ENCODE measurements at regions not wholly inside any gene's neighbourhood (a gene's known extent, or its start where the extent isn't known, plus 50 kb on each side); places are given as distances from the start of the nearest gene placed in this dataset.
A peak's percentile ranks its signal among the peaks of the same experiment; 100 is the strongest.
"Not testable (repeated sequence)": the region's sequence is repeated elsewhere in the genome, so short reads cannot be mapped to it uniquely, and the experiment has no call there.

DNA sequence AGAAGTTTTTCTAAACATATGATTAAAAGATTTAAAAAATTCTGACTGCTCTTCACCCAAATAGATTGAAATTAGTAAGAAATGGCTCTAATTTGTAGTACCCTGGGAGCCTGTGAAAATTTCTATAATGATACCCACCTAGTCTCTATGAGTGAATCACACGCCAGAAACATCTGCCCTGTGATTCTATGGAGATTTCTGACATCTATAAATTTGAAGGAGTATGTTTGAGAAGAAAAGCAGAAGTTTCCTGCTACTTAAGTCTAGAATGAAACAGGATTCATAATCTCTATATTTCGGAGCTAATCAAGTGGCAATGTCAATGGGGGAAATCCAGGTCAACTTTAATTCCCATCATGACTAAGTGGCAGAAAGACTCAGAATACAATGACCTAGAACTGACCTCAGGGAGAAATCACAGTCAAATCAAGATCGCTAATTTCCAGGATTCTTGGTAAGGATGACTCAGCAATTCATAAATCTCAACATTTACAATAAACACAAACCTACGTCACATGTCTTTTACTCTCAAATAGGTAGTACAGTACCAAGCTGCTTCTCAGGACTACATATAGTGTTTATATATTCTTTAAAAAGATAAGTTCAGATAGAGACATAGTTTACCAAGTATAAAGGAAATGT lies 186.2 kb upstream of the TNFAIP3 start:
- DNase-seq (ENCODE audit: low read depth): peak; percentile 89
- H3K4me3 ChIP-seq (ENCODE audit: low read length): no peak overlapping the region
- TF ChIP-seq CTCF (conservative IDR thresholded peaks at IDR 0.05; ENCODE audit: low read depth, low read length): no peak

DNA sequence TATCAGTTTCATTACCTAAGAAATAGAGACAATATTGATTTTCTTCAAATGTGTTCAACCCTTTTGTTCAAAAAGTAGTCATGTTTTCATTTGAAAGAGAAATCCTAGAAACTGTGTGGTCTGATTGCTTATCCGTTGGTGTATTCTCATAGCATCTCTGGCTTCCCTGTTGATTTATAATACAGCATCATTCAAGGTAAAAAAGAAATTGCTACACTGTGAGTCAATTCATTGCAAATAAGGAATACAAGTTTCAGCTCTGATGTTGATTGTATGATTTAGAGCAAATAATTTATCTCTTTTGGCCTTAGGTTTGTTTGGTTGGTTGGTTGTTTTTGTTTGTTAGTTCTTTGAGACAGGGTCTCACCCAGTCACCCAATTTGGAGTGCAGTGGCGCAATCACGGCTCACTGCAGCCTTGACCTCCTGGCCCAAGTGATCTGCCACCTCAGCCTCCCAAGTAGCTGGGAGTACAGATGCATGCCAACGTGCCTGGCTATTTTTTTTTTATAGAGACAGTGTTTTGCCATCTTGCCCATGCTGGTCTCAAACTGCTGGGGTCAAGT lies 185.5 kb upstream of the TNFAIP3 start:
- no peak for TF ChIP-seq CTCF (conservative IDR thresholded peaks at IDR 0.05; ENCODE audit: low read depth, low read length)
- H3K4me3 ChIP-seq (ENCODE audit: low read length): no peak overlapping the region
- no peak for DNase-seq (ENCODE audit: low read depth)

DNA sequence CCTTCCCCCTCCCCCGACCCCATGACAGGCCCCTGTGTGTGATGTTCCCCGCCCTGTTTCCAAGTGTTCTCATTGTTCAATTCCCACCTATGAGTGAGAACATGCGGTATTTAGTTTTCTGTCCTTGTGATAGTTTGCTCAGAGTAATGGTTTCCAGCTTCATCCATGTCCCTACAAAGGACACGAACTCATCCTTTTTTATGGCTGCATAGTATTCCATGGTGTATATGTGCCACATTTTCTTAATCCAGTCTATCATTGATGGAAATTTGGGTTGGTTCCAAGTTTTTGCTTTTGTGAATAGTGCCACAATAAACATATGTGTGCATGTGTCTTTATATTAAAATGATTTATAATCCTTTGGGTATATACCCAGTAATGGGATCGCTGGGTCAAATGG lies 184.4 kb upstream of the TNFAIP3 start:
- H3K4me3 ChIP-seq (ENCODE audit: low read length); DNase-seq (ENCODE audit: low read depth): not testable (repeated sequence)

DNA sequence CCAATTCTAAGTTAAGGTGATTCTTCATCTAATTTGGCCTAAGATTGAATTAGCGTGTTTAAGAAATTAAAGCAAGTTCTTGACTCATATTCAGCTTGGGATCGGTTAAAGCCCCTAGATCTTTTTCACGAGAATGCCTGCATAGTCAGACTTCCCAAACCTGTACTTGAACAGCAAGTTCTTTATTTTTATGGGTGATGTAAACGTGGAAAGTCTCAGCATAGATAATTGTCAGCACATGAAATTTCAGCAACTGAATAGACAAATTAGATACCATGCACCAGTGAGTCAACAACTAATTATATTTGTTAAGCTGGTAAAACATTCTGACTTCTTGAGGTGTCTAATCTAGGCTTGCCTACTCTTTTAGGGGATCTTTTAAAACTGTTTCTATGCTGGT lies 183.1 kb upstream of the TNFAIP3 start:
- TF ChIP-seq CTCF (conservative IDR thresholded peaks at IDR 0.05; ENCODE audit: low read depth, low read length): no peak
- H3K4me3 ChIP-seq (ENCODE audit: low read length): no peak overlapping the region
- DNase-seq (ENCODE audit: low read depth): no peak

- TF ChIP-seq CTCF (conservative IDR thresholded peaks at IDR 0.05; ENCODE audit: low read depth, low read length): no peak
- no peak for DNase-seq (ENCODE audit: low read depth)
- H3K4me3 ChIP-seq (ENCODE audit: low read length): no peak overlapping the region
These were observed 181.2 kb upstream of the TNFAIP3 start for GRCh38 chr6:137685798-137686375.

- no peak overlapping the region for H3K4me3 ChIP-seq (ENCODE audit: low read length)
- TF ChIP-seq CTCF (conservative IDR thresholded peaks at IDR 0.05; ENCODE audit: low read depth, low read length): no peak
These were observed 179.2 kb upstream of the TNFAIP3 start for GRCh38 chr6:137687818-137688217.

GRCh38 chr6:137688230-137688971 lies 178.7 kb upstream of the TNFAIP3 start:
- no peak for TF ChIP-seq CTCF (conservative IDR thresholded peaks at IDR 0.05; ENCODE audit: low read depth, low read length)

More at GRCh38 chr6:137687818-137688217, 179.2 kb upstream of the TNFAIP3 start:
- DNase-seq (ENCODE audit: low read depth): no peak

More at GRCh38 chr6:137688230-137688971, 178.7 kb upstream of the TNFAIP3 start:
- DNase-seq (ENCODE audit: low read depth): no peak
- no peak overlapping the region for H3K4me3 ChIP-seq (ENCODE audit: low read length)

Data from retinal pigment epithelial cell (primary cell).